Fibroblast of villous mesenchyme (primary cell): ENCODE measurements at regions not wholly inside any gene's neighbourhood (a gene's known extent, or its start where the extent isn't known, plus 50 kb on each side); places are given as distances from the start of the nearest gene placed in this dataset.

Source experiments
- DNase-seq: peaks from one replicate; pipeline ENCODE4 v3.0.0-alpha.2; 2010; ENCODE audit warnings: low read depth
- H3K4me3 ChIP-seq: 2 replicates; pipeline ENCODE4 v1.5.1; 2011; ENCODE audit warnings: low read depth, mild to moderate bottlenecking, low read length
- TF ChIP-seq, protein P1 (sequence below): IDR thresholded peaks from 2 replicates; pipeline ENCODE4 v1.5.1; 2012; ENCODE audit warnings: low read depth, mild to moderate bottlenecking, low read length; ENCODE audit not compliant: insufficient read depth

DNA sequence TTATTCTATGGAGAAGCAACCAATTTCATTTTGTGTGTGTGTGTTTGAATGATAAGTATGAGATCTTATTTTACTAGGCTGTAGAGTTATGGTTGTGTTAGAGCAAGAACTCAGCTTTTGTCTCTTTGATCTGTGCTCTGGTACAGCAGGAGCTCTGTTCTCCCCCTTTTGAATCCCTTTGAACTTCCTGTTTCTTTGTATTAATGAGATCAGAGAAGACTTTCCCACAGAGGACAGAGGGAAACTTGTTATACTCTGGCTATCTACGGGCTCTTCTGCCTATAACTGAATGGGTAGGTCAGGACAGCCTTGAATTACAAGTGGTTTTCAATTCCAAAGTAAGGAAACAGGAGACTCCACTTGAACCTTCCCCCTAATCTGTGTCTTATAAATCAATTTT, 1015.0 kb upstream of the RAG2 start:
- DNase-seq, result no peak
- no peak overlapping the region for H3K4me3 ChIP-seq
- TF ChIP-seq, protein P1, sequence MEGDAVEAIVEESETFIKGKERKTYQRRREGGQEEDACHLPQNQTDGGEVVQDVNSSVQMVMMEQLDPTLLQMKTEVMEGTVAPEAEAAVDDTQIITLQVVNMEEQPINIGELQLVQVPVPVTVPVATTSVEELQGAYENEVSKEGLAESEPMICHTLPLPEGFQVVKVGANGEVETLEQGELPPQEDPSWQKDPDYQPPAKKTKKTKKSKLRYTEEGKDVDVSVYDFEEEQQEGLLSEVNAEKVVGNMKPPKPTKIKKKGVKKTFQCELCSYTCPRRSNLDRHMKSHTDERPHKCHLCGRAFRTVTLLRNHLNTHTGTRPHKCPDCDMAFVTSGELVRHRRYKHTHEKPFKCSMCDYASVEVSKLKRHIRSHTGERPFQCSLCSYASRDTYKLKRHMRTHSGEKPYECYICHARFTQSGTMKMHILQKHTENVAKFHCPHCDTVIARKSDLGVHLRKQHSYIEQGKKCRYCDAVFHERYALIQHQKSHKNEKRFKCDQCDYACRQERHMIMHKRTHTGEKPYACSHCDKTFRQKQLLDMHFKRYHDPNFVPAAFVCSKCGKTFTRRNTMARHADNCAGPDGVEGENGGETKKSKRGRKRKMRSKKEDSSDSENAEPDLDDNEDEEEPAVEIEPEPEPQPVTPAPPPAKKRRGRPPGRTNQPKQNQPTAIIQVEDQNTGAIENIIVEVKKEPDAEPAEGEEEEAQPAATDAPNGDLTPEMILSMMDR, result no peak

DNA sequence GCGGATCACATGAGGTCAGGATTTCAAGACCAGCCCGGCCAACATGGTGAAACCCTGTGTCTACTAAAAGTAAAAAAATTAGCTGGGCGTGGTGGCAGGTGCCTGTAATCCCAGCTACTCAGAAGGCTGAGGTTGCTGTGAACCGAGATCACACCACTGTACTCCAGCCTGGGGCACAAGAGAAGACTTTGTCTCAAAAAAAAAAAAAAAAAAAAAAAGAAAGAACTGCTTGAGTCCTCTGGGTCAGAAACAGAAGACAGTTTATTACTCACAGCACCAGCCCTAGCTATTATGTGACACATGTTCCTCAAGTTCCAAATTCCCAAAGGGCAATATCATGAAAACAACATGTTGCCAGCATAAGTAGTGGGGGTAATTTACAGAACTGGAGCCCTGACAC, 1014.1 kb upstream of the RAG2 start:
- no peak for DNase-seq
- TF ChIP-seq, protein P1, result no peak
- no peak overlapping the region for H3K4me3 ChIP-seq

DNA sequence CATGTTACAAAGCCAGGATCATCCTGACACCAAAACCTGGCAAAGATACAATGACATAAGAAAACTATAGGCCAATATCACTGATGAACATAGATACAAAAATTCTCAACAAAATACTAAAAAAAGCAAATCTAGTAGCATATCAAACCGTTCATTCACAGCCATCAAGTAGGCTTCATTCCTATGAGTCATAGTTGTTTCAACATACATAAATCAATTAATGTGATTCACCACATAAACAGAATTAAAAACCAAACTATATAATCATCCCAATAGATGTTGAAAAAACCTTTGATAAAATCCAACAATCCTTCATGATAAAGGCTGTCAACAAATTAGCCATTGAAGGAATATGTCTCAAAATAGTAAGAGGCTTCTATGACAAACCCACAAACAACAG, 1007.2 kb upstream of the RAG2 start:
- TF ChIP-seq, protein P1, result no peak
- H3K4me3 ChIP-seq, result no peak overlapping the region
- no peak for DNase-seq

DNA sequence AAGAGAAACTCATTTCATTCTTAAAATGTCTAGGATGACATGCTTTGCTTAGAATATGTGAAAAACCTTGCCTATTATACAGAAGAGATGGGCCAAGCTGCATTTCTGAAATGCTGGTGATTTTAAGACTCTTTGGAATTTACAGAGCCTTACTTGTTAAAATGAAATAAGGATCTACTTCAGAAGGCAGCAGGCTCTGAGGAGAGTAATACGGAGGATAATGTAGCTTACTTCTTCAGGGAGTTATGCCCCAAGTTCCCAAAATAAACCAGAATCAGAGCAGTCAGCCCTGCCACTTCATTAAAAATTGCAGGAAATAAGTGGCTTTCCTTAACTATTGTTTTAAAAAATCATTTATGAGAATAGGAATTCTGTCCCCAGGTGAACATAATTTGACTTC, 1000.3 kb upstream of the RAG2 start:
- no peak overlapping the region for H3K4me3 ChIP-seq
- TF ChIP-seq, protein P1, result no peak
- DNase-seq, result no peak

DNA sequence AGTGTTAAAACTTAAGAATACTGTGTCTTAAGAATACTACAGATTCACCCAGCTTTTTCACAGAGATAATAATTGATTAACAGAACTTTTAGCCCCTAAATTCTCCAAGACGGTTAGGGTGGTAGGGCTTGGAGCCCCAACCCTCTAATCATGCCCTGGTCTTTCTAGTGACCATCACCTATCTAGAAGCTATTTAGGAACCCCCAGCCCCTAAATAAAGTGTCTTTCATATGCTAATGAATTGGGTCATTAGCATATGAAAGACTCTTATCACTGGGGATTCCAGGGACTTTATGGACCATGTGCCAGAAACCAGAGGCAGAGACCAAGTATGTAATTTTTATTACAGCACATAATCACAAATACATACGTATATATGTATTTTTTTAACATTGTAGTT, 999.7 kb upstream of the RAG2 start:
- DNase-seq, result no peak
- TF ChIP-seq, protein P1, result no peak
- no peak overlapping the region for H3K4me3 ChIP-seq

DNA sequence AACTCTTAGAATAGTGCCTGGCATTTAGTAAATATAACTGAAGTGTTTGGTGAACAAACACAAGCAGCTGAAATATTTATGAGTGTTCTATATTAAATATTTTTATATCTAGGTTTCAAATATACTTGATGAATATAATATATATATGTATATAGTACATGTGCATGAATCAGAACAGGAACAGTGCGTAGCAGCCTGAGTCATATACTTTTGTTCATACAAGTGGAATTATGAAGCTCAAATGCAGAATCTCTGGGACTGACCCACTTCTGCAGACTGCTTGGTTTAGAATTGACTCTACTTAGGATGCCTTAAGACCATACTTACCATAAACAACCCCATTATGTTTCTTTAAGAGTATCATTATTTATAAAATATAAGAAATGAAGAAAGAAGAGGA, 997.8 kb upstream of the RAG2 start:
- DNase-seq, result no peak
- H3K4me3 ChIP-seq, result no peak overlapping the region
- TF ChIP-seq, protein P1, result no peak

DNA sequence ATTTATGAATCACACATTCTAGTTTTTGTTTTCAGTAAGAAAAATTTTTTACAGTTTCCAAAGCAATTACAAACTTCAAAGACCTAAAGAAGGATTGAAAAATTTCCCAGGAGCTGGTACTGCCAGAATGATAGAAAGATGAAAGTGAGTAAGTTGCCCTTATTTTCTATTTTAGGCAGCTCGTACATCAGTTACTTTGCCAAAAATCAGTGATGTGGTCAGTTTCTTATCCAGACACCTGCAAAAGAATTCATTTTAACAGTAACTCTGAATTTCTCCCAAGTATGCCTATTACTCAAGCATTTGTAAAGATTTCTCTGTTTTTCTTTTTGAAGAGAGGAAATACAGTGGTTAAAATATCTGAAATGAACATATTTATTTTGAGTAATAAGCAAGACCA, 976.3 kb upstream of the RAG2 start:
- no peak for DNase-seq
- TF ChIP-seq, protein P1, result no peak
- no peak overlapping the region for H3K4me3 ChIP-seq
